ENCODE measurements at regions not wholly inside any gene's neighbourhood (a gene's known extent, or its start where the extent isn't known, plus 50 kb on each side); places are given as distances from the start of the nearest gene placed in this dataset.

- H3K36me3 ChIP-seq (ENCODE audit: control insufficient read depth, insufficient read depth, low read length, severe bottlenecking): no peaks in the 10 kb centered on the region
- no peaks in the 10 kb centered on the region for H3K4me1 ChIP-seq (ENCODE audit: control insufficient read depth, insufficient read depth, low read length)
- DNase-seq (ENCODE audit: low read depth): no peak
- no peak overlapping the region for H3K9ac ChIP-seq (ENCODE audit: low read length)
- H3K4me3 ChIP-seq (ENCODE audit: low read length): no peak overlapping the region
- H3K27me3 ChIP-seq (replicated peaks; ENCODE audit: control insufficient read depth, insufficient read depth, low read length): no peaks in the 10 kb centered on the region
- peaks cover 10% of the 10 kb centered on the region for H3K9me3 ChIP-seq (ENCODE audit: control insufficient read depth, low read length)
Measured at GRCh38 chr12:76142305-76142704, 57.8 kb upstream of the NAP1L1 start.

DNA sequence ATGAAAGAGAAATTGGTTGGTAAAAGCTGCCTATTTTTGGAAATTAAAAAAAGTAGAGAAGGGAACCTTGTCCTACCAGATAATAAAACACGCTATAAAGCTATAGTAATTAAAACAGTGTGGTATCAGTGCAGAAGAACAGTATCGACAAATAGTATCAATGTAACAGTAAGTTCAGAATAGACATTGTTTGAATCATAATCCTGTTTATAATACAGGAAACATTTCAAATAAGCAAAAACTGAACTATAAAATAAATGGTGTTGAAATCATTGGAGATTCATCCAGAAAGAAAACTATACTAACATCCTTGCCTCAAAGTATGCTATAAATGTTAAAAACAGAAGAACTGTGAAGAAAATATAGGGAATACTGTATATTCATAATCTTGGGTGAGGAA lies 54.2 kb upstream of the NAP1L1 start:
- no peak for DNase-seq (ENCODE audit: low read depth)

GRCh38 chr12:76137606-76138005 lies 53.1 kb upstream of the NAP1L1 start:
- no peak overlapping the region for H3K4me3 ChIP-seq (ENCODE audit: low read length)
- no peak for DNase-seq (ENCODE audit: low read depth)
- no peaks in the 10 kb centered on the region for H3K36me3 ChIP-seq (ENCODE audit: control insufficient read depth, insufficient read depth, low read length, severe bottlenecking)
- no peaks in the 10 kb centered on the region for H3K27me3 ChIP-seq (replicated peaks; ENCODE audit: control insufficient read depth, insufficient read depth, low read length)
- H3K4me1 ChIP-seq (ENCODE audit: control insufficient read depth, insufficient read depth, low read length): no peaks in the 10 kb centered on the region
- peaks cover 10% of the 10 kb centered on the region for H3K9me3 ChIP-seq (ENCODE audit: control insufficient read depth, low read length)
- no peak overlapping the region for H3K9ac ChIP-seq (ENCODE audit: low read length)

More for the DNA sequence above, 54.2 kb upstream of the NAP1L1 start:
- no peak overlapping the region for H3K9ac ChIP-seq (ENCODE audit: low read length)
- peaks cover 10% of the 10 kb centered on the region for H3K9me3 ChIP-seq (ENCODE audit: control insufficient read depth, low read length)
- no peak overlapping the region for H3K4me3 ChIP-seq (ENCODE audit: low read length)
- no peaks in the 10 kb centered on the region for H3K4me1 ChIP-seq (ENCODE audit: control insufficient read depth, insufficient read depth, low read length)
- H3K36me3 ChIP-seq (ENCODE audit: control insufficient read depth, insufficient read depth, low read length, severe bottlenecking): no peaks in the 10 kb centered on the region
- H3K27me3 ChIP-seq (replicated peaks; ENCODE audit: control insufficient read depth, insufficient read depth, low read length): no peaks in the 10 kb centered on the region

- Histone ChIP-seq H3K4me3 (ENCODE audit: low read length) (no peak overlapping the region), H3K9ac (ENCODE audit: low read length) (no peak overlapping the region), H3K4me1 (ENCODE audit: control insufficient read depth, insufficient read depth, low read length) (no peaks in the 10 kb centered on the region), H3K9me3 (ENCODE audit: control insufficient read depth, low read length) (peaks cover 10% of the 10 kb centered on the region), H3K27me3 (replicated peaks; ENCODE audit: control insufficient read depth, insufficient read depth, low read length) (no peaks in the 10 kb centered on the region), H3K36me3 (ENCODE audit: control insufficient read depth, insufficient read depth, low read length, severe bottlenecking) (no peaks in the 10 kb centered on the region)
- no peak for DNase-seq (ENCODE audit: low read depth)
Measured at GRCh38 chr12:76135456-76135855, 51.0 kb upstream of the NAP1L1 start.

Data from adipocyte (in vitro differentiated cells).